OCI-LY3 (cell line): ENCODE measurements at regions not wholly inside any gene's neighbourhood (a gene's known extent, or its start where the extent isn't known, plus 50 kb on each side); places are given as distances from the start of the nearest gene placed in this dataset.

Source experiments
- EZH2phosphoT487 ChIP-seq: fragments of 200-600 bp; shearing (Covaris generic); IDR thresholded peaks from 2 replicates; pipeline ENCODE4 v1.6.1; 2018; ENCODE audit warnings: antibody characterized with exemption, mixed run types, low read depth
- TF ChIP-seq, protein P1 (sequence below): fragments of 200-600, 300-600 bp; sonication (generic); IDR thresholded peaks from 2 replicates; pipeline ENCODE4 v1.5.1; 2014; ENCODE audit warnings: antibody characterized with exemption, low read length, low read depth

DNA sequence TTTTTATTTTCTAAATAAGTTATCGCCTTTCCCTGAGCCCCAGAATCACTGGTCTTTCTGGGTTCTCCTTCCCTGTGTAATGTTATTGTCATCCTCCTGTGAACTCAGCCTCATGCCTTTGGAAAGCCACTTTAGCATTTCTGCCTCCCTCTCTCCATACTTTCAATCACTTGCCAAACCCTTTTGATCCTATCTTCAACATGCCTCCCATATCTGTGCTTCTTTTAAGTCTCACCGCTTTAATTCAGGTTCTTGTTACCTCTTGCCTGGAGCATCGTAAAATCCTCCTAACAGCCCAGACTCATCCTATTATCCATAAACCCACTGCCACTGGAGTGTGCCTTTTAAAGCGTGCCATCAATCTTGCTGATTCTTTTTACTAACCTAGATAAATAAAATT, 321.8 kb downstream of the BMP4 start:
- TF ChIP-seq, protein P1, sequence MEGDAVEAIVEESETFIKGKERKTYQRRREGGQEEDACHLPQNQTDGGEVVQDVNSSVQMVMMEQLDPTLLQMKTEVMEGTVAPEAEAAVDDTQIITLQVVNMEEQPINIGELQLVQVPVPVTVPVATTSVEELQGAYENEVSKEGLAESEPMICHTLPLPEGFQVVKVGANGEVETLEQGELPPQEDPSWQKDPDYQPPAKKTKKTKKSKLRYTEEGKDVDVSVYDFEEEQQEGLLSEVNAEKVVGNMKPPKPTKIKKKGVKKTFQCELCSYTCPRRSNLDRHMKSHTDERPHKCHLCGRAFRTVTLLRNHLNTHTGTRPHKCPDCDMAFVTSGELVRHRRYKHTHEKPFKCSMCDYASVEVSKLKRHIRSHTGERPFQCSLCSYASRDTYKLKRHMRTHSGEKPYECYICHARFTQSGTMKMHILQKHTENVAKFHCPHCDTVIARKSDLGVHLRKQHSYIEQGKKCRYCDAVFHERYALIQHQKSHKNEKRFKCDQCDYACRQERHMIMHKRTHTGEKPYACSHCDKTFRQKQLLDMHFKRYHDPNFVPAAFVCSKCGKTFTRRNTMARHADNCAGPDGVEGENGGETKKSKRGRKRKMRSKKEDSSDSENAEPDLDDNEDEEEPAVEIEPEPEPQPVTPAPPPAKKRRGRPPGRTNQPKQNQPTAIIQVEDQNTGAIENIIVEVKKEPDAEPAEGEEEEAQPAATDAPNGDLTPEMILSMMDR = no peak
- no peak for TF ChIP-seq EZH2phosphoT487
